GM19324 (cell line): ENCODE measurements at regions not wholly inside any gene's neighbourhood (a gene's known extent, or its start where the extent isn't known, plus 50 kb on each side); places are given as distances from the start of the nearest gene placed in this dataset.
A peak's percentile ranks its signal among the peaks of the same experiment; 100 is the strongest.

Experiments
- ATAC-seq: cut with Tn5 transposase; IDR thresholded peaks from one replicate; pipeline ENCODE4 v1.9.1; 2021; ENCODE audit warnings: mild to moderate bottlenecking, moderate library complexity; ENCODE audit not compliant: unreplicated experiment, low FRiP score

DNA sequence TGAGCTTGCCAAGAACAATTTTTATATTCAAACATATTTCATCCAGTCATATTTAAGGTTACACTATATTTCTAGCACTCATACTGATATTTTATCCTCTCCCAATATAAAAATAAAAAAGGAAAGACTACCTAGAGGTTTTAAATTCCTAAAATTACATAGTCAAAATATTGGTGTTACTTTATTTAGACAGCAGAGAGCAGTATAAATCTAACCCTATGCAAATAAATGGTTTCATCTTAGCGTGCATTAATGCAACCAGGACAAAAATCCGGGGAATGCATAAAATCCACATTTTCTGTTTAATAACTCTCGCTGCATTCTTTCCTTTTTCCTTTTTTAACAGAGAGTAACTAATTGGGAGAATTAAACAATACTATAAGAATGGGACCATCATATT lies 1447.4 kb upstream of the ALCAM start:
- no peak for ATAC-seq

DNA sequence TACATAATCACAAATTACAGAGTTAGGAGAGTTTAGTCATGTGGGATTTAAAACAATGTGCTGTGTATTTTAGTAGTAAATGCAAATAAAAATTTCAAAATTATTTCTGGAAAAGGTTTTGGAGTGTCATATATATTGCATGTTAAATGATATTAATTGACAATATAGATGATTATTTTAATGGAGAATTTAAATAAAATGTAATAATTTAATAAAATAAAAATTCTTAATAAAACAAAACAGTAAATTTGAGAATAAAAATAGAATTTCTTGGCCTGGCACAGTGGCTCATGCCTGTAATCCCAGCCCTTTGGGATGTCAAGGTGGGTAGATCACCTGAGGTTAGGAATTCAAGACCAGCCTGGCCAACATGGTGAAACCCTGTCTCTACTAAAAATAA lies 1442.8 kb upstream of the ALCAM start:
- no peak for ATAC-seq

DNA sequence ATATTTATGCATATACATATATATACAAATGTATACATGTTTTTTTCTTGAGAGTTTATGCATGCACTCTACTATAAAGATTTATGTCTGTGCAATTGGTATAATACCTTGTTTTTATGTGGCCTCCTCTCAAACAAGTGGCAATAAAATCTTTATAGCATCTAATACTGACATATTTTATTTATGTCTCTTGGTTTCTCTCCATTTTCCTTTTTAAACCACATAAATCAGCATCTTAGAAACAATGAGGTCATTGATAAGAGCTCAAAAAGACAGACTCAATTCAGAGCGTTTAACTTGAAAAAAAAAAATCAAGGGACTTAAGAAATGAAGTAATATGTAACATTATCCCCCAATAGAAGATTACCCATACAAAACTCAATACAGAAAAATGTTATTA lies 1442.2 kb upstream of the ALCAM start:
- no peak for ATAC-seq

DNA sequence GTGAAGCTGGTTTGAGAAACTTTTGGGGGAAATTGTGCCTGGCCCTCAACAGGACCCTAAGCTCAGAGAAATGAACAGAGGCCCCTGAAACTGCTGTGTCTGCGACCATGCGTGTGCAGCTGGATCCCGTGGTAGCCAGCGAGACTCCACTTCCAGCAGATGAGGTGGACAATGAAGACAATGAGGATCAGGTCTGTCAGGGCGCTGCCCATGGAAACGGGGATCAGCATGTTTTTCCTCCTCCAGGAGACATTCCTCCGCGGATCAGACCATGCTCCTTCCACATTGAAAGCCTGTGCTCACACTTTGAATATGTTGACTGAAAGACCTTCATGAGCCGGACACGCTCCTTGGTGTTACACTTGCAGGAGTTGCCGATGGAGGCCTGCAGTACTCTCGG lies 1439.8 kb upstream of the ALCAM start:
- no peak for ATAC-seq

DNA sequence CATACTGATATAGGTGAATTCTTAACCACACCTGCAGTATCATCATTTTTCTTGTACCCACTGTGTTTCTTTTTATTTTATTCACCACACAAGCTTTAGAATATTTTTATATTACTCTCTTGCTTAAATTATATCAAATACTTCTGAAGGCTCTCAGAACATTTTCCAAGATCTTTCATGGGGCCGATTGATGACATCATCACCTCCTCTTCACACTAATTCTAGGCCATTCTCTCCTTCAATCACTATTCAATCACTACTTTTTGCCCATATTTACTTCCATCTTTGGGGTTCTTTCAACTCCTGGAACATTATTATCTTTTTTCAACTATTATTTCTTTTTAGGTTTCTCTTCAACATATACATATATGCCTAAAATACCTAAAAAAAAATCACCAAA lies 1438.8 kb upstream of the ALCAM start:
- no peak for ATAC-seq

DNA sequence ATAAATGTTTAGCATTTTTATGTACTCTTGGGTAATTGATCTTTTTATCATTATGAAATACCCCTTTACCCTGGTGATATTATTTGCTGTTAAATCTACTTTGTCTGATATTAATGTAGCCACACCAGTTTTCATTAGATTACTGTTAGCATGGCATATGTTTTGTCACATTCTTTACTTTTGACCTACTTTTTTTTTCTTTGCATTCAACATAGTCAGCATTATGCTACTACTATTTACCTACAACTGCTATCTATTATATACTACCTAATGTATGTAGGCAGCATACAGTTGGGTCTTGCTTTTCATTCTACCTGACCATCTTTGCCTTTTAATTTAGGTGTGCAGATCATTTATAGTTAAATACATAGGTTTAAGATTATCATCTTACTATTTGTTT lies 1429.6 kb upstream of the ALCAM start:
- no peak for ATAC-seq

DNA sequence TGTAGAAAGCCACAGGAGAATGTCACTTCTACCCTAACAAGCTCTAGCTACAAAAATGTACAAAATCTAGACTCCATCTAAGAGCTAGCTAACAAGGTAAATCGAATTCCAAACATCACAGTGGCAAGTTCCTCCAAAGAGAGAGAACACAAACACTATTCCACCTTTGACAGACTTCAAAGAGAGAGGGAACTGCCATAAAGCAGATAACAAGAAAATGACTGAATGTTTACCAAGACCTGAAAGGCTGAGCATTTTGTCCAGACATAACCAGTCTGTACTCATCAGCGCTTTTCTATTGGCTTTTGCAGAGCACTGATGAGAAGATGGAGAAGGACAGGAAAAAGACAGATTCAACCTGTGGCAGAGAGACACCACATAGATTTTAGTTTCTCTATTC lies 1419.6 kb upstream of the ALCAM start:
- no peak for ATAC-seq

DNA sequence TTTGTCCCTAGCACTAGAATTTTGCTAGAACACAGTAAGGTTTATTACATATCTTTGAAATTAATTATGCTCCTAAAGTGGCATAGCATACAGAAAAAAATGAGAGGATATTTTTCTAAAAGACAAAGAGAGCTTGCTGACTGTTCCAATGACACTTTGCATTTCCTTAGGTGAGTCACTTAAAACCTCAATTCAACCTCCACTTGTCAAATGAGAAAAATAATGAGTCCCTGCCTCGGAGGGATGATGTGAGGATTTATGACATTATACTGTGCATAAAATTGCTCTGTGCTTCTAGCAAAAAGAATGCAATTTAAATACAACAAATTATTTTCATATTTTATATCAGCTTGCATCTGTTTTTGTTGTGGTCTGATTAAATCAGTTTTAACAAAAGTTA lies 1417.0 kb upstream of the ALCAM start:
- no peak for ATAC-seq

DNA sequence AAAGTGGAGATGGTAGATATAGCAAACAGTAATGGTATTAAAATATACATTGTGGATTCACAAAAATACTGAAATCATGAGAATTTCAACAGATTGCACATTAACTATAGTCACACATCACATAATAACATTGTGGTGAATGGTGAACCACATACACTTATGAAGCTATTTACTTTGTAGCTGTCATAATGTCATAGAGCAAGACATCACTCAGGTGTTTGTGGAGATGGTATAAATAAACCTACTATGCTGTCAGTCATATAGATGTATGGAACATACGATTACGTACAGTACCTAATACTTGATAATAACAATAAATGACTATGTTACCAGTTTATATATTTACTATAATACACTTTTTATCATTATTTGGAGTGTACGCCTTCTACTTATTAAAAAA lies 1416.0 kb upstream of the ALCAM start:
- ATAC-seq, result no peak

DNA sequence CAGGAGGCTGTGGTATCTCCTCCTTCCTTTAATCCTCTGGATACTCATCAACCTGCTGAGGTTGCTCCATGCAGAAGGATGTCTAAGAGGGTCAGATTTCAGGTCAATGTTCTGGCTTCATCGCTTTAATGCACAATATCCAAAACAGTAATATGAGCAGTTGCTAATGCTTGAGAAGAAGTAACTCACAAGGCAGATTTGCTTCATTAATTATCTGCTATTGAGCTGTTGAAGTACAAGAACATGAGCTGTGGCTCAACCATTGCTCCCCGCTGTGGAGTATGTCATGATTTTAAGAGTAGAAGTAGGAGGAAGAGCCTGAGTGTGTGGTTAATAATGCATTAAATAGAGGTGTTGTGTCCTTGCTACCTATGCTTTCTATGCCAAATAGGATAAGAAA lies 1412.9 kb upstream of the ALCAM start:
- no peak for ATAC-seq

DNA sequence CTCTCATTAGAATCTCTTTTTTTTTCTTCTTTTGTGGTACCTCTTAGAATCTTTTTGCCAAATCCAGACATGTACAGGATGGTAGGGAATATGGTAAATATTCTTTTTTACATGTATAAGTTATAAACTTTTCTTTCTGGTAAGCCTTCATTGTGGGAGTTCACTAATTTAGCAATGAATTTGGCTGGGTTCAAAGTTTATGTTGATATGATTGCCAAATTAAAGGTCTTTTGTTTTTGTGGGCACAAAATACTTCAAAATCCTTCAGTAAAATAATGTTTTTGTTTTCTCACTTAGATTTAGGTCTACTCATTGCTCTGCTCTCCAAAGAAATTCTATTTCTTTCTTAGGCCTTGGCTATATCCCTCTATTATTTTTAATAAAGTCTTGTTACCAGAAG lies 1405.9 kb upstream of the ALCAM start:
- no peak for ATAC-seq

DNA sequence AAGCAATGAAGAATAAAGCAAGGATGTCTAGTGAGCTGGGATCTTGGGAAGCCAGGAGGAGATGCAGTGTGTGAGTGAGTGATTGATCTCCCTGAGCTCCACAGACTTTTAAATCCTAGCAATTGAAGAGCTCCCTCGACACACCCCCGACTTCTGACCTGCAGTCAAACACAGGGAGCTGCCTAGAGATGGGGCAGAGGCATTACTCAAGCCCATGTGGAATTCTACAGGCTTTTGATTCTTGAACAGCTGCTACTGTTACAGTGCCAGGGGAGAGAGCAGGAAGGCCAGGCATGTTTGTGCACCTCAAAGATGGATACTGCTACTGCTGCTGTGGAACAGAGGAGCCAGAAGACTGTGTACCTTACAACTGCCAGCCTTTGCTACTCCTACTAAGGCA lies 1403.1 kb upstream of the ALCAM start:
- no peak for ATAC-seq

DNA sequence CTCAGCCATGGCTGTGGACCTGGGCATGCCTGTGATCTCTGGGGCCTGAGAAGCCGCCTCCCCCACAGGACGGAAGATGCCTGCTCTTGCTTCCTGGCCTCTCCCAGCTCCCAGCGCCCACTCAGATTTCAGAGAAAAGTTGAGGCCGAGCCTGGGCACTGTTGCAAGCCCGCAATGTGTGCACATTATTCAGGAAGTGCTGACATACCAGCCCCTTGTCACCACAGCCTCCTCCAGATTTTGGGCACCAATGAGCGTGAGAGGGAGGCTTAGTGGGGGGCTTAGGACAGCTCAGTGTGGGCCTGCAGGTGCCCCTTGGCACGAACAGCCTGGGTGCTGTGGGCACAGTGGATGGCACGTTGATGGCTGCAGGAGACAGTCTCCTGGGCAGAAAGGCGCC lies 1400.9 kb upstream of the ALCAM start:
- no peak for ATAC-seq

DNA sequence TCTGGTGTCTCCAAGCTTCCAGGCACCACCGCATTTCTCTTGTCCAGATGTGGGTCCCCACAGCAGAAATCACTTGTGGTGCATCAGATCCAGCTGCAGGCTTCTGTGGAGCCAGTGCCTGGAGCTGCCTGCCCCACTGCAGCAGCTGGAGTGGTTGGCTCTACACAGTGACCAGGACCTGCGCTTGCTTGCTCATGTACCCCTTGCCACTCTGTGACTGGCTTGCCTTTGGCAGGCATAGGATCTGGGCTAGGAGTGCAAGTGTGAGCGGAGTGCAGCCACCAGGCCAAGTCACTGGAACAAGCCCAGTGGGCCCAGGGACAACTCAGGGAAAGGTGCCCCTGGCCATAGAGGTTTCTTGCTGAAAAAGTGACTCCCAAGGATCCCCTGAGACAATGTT lies 1400.0 kb upstream of the ALCAM start:
- ATAC-seq, result no peak

DNA sequence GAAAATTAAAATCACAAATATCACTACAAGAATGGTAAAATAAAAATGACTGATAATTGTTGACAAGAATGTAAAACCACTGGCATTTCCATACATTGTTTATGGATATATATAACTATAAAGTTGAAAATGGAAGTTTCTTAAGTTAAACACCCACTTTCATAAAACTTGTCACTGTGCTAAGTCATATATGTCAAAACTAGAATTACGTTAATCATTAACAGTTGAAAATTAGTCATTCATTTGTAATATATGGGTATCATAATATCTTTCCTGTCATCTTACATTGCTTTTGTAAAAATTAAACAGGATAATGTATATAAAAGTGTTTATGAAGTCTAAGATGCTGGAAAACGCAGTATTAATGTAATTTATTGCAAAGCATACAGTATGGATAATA lies 1398.6 kb upstream of the ALCAM start:
- peak; percentile 35 for ATAC-seq

DNA sequence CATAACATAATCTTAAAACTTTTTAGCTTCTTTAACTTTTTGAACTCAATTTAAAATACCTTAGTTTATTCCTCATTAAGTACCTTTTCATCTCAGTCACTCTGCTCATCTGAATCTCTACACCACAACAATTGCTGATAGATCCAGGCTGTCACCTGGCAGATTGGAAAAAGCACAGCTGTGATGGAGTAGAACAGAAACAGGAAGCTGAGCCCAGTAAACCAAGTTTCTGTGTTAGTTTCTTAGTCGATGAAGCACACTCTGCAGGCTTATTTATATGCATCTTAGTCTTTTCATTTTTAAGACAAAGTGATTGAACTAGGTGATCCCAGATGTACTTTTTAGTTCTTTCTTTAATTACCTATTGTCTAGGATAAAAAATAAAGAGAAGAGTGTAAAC lies 1398.0 kb upstream of the ALCAM start:
- peak; percentile 95 for ATAC-seq

DNA sequence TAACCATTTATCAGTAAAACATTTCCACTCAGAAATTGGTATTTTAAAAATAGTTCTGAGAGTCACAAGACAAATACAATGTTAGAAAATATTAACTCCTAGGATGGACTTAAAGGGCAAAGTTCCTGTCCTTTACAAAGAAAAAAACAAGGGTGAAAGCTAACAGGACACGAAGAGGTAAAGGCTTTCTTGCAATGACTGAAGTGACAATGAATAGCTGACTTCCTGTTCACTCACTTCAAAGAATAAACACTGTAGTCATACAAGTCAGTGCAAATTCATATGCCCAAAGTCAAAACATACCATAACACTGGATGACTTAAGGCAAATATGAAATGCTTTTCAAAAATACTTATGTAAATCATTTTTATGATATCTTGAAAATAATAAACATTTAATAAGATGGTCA lies 1389.8 kb upstream of the ALCAM start:
- peak; percentile 94 for ATAC-seq

DNA sequence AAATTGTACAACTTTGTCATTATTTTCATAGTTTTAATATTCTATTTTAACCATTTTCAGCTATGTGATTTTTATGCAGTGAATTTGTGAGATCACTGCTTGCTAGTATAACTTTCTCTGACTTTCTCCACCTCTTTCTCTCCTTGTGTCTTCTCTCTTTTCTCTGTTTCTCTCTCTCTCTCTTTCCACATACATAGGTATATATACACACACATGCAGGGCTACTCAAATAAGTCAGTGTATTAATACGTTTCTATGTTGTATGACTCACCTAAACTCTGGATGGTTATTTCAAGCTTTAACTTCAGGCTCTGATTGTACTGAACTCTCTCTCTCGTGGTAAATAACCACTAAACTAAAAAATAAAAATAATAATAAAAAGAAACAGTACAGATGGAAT lies 1389.3 kb upstream of the ALCAM start:
- ATAC-seq, result peak; percentile 41

DNA sequence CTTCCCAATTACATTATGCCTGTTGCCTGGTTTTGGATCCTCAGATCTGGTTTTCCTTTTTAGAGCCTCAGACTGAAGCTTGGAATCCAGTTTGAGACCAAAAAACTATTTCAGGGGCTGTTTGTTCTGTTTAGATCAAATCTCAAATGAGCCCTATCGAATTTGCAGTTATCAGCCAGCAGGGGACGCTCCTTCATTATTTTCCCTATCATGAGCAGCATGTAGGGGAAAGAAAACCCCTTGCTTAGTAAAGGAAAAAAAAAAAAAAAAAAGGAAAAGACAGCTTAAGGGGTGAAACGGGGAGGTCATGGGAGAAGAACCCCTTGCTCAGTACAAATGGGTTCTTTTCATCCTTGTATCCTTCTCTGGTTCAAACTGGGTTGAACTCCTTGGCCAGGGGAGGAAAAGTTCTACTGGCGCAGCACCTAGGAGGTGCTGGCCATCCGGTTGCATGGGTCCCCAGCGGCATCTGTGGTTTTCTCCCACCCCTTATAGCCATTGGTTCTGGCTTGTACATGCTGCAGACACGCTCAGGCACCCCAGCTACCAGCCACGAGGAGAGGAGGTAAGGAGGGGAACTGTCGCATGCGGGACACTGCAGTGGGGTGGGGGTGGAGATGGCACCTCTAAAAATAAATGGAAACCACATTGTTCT lies 1375.1 kb upstream of the ALCAM start:
- ATAC-seq, result no peak

DNA sequence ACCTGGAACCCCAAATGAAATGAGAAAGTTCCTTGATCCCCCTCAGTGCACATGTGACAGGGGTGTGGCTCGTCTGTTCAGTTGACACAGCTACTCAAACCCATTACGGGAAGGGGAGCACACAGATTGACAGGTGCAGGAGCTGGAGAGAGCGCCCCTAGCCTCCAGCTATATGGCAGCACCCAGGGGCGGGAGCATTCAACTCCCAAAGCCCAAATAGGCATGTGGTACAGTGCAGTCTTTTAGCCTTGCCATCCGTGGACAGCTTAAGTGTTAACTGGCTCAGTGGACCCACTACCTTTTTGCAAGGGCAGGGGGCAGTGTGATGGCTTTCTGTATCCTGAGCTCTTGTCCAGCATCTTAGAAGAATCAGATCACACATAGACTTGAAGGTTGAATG lies 1374.2 kb upstream of the ALCAM start:
- ATAC-seq, result no peak

DNA sequence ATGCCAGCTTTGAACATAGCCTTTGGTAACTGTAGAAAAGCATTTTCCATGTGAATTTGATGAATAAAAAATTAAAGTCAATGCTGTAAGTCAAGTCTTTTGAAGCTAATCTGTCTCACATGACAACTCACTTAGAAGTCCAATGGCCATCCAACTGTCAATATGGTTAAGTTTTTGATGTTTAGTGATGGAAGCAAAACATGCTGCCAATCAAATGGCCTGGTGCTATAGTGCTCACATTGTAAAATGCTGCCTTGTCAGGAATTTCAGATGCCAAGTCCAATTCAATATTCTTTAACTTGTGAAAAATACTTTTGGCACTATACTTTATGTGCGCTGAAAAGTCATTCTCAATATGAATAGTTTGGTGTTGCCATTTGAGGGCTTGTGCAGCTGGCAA lies 1361.8 kb upstream of the ALCAM start:
- ATAC-seq, result no peak

DNA sequence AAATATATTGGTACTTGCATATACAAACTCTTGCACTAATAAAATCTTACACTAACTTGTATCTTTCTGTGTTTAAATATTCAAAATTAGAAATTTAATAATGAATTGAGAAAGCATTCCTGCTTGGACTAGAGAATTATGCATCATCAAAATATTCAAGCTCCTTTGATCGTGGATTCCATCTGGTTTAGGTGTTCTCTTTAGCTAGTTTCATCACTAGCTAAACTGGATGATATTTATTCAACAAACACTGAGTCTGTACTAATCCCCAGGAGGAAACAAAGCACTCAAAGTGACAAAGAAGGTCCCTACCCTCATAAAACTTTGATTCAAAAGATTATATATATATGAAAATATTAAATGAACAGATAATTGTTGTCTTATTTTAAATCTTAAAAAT lies 1360.9 kb upstream of the ALCAM start:
- no peak for ATAC-seq

DNA sequence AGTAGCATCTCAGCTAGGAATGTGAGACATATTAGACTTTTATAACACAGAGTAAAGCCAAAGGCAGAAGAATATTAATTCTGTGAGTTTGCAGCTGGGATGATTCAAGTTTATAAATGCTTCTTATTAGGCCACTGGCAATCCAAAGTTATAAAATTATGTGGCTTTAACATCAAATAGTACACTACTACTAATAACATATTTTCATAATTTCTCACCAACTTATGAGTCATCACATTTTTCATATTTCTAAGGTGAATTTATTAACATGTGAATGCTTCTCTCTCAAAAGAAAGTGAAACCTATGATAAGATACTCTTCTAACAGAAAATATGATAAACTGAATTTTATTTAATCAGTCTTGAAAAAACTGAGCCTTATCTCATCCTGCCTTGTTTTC lies 1348.2 kb upstream of the ALCAM start:
- no peak for ATAC-seq
